ENCODE measurements at regions not wholly inside any gene's neighbourhood (a gene's known extent, or its start where the extent isn't known, plus 50 kb on each side); places are given as distances from the start of the nearest gene placed in this dataset.

DNA sequence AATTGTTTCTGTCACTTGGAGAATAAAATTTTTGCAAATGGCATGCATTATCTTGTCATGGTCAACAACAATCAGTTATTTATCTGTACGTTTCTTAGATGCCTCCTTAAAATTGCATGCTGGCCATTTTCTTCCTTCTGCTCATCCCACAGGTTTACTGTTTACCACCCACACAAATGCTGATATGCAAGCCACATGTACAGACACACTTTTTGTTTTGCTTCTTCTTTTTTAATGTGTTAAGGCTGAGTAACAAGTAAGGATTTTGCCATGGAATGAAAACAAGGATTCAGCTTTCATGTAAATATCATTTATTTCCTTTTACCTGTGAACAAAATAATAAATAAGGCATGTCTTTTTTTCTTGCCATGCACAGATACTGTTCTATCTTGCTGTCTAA is 1077.1 kb upstream of the ZEB2 start:
- TF ChIP-seq, protein P1, sequence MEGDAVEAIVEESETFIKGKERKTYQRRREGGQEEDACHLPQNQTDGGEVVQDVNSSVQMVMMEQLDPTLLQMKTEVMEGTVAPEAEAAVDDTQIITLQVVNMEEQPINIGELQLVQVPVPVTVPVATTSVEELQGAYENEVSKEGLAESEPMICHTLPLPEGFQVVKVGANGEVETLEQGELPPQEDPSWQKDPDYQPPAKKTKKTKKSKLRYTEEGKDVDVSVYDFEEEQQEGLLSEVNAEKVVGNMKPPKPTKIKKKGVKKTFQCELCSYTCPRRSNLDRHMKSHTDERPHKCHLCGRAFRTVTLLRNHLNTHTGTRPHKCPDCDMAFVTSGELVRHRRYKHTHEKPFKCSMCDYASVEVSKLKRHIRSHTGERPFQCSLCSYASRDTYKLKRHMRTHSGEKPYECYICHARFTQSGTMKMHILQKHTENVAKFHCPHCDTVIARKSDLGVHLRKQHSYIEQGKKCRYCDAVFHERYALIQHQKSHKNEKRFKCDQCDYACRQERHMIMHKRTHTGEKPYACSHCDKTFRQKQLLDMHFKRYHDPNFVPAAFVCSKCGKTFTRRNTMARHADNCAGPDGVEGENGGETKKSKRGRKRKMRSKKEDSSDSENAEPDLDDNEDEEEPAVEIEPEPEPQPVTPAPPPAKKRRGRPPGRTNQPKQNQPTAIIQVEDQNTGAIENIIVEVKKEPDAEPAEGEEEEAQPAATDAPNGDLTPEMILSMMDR (IDR thresholded peaks at IDR 0.05): no peak
- no peak for TF ChIP-seq POLR2AphosphoS5 (IDR thresholded peaks at IDR 0.05; ENCODE audit: low read depth, low read length)
